SK-N-SH treated with all-trans-retinoic acid at 6 μM for 48 hours (cell line): ENCODE measurements at regions not wholly inside any gene's neighbourhood (a gene's known extent, or its start where the extent isn't known, plus 50 kb on each side); places are given as distances from the start of the nearest gene placed in this dataset.

Source experiments
- ATAC-seq: fragments of 200-7000 bp; cut with Tn5 transposase; 3 replicates; pipeline ENCODE4 v1.9.1; 2020; ENCODE audit warnings: mild to moderate bottlenecking, moderate library complexity
- ARNTL ChIP-seq: fragments of 450-650 bp; formaldehyde crosslinking; IDR thresholded peaks from 2 replicates; pipeline ENCODE4 v1.5.0; 2020; ENCODE audit warnings: low read depth, mild to moderate bottlenecking, moderate library complexity, borderline replicate concordance
- BACH2 ChIP-seq: fragments of 250-450 bp; sonication (Bioruptor Pico); IDR thresholded peaks from 2 replicates; pipeline ENCODE4 v1.9.0; 2021; ENCODE audit warnings: mild to moderate bottlenecking, borderline replicate concordance
- CREB5 ChIP-seq: fragments of 250-450 bp; sonication (Bioruptor Pico); IDR thresholded peaks from 2 replicates; pipeline ENCODE4 v1.5.1; 2020; ENCODE audit warnings: low read depth, mild to moderate bottlenecking, moderate library complexity
- CSDC2 ChIP-seq: fragments of 250-450 bp; sonication (Bioruptor Pico); IDR thresholded peaks from 2 replicates; pipeline ENCODE4 v1.5.0; 2020; ENCODE audit warnings: mild to moderate bottlenecking, moderate library complexity
- CSRNP3 ChIP-seq: fragments of 250-450 bp; sonication (Bioruptor Pico); IDR thresholded peaks from 2 replicates; pipeline ENCODE4 v1.5.1; 2021; ENCODE audit warnings: mild to moderate bottlenecking, moderate library complexity
- ESRRG ChIP-seq: fragments of 250-450 bp; sonication (Bioruptor Pico); IDR thresholded peaks from 2 replicates; pipeline ENCODE4 v1.6.1; 2021; ENCODE audit warnings: mild to moderate bottlenecking
- GLIS3 ChIP-seq: fragments of 250-450 bp; sonication (Bioruptor Pico); IDR thresholded peaks from 2 replicates; pipeline ENCODE4 v1.5.0; 2020; ENCODE audit warnings: mild to moderate bottlenecking, moderate library complexity
- ISL1 ChIP-seq: fragments of 250-450 bp; sonication (Bioruptor Pico); IDR thresholded peaks from 2 replicates; pipeline ENCODE4 v2.1.2; 2022; ENCODE audit warnings: mild to moderate bottlenecking, moderate library complexity
- OSR1 ChIP-seq: fragments of 250-450 bp; sonication (Bioruptor Pico); IDR thresholded peaks from 2 replicates; pipeline ENCODE4 v1.8.0; 2022; ENCODE audit warnings: moderate library complexity, mild to moderate bottlenecking, inconsistent platforms
- PATZ1 ChIP-seq: fragments of 250-450 bp; sonication (Bioruptor Pico); IDR thresholded peaks from 2 replicates; pipeline ENCODE4 v1.8.0; 2020; ENCODE audit warnings: mild to moderate bottlenecking, moderate library complexity, borderline replicate concordance
- POU6F1 ChIP-seq: fragments of 250-450 bp; sonication (Bioruptor Pico); IDR thresholded peaks from 2 replicates; pipeline ENCODE4 v1.8.0; 2021; ENCODE audit warnings: low read depth, mild to moderate bottlenecking, moderate library complexity, borderline replicate concordance
- PPARA ChIP-seq: fragments of 250-450 bp; sonication (Bioruptor Pico); IDR thresholded peaks from 2 replicates; pipeline ENCODE4 v1.5.0; 2020; ENCODE audit warnings: mild to moderate bottlenecking, borderline replicate concordance
- RARB ChIP-seq: fragments of 250-450 bp; sonication (Bioruptor Pico); IDR thresholded peaks from 2 replicates; pipeline ENCODE4 v1.8.0; 2021; ENCODE audit warnings: mild to moderate bottlenecking, moderate library complexity
- SNAI2 ChIP-seq: fragments of 250-450 bp; sonication (Bioruptor Pico); IDR thresholded peaks from 2 replicates; pipeline ENCODE4 v1.5.0; 2020; ENCODE audit warnings: mild to moderate bottlenecking, moderate library complexity
- TSHZ2 ChIP-seq: fragments of 250-450 bp; sonication (Bioruptor Pico); IDR thresholded peaks from 2 replicates; pipeline ENCODE4 v1.5.0; 2020; ENCODE audit warnings: mild to moderate bottlenecking, moderate library complexity
- ZC3H10 ChIP-seq: fragments of 250-450 bp; sonication (Bioruptor Pico); IDR thresholded peaks from 2 replicates; pipeline ENCODE4 v1.5.1; 2021; ENCODE audit warnings: mild to moderate bottlenecking, moderate library complexity
- ZFP30 ChIP-seq: fragments of 450-650 bp; formaldehyde crosslinking; IDR thresholded peaks from 2 replicates; pipeline ENCODE4 v1.5.0; 2022; ENCODE audit warnings: mild to moderate bottlenecking, moderate library complexity
- ZNF565 ChIP-seq: fragments of 450-650 bp; formaldehyde crosslinking; conservative IDR thresholded peaks from 2 replicates; pipeline ENCODE4 v1.5.0; 2020; ENCODE audit warnings: low read depth, mild to moderate bottlenecking, moderate library complexity

- no peak for ATAC-seq
These were observed 69.4 kb upstream of the COPS8 start for GRCh38 chr2:237016121-237016915.

GRCh38 chr2:237020090-237020489 is 65.6 kb upstream of the COPS8 start:
- no peak for ATAC-seq
- TF ChIP-seq PPARA (CRISPR knock-in tag) (no peak), ESRRG (CRISPR knock-in tag) (no peak), ZFP30 (no peak), POU6F1 (CRISPR knock-in tag) (no peak), ZNF565 (no peak), CSDC2 (no peak), RARB (CRISPR knock-in tag) (no peak), PATZ1 (CRISPR knock-in tag) (no peak), GLIS3 (no peak), ISL1 (CRISPR knock-in tag) (no peak), CREB5 (CRISPR knock-in tag) (no peak), SNAI2 (CRISPR knock-in tag) (no peak), BACH2 (CRISPR knock-in tag) (no peak), OSR1 (no peak), ARNTL (CRISPR knock-in tag) (no peak)

More at GRCh38 chr2:237016121-237016915, 69.4 kb upstream of the COPS8 start:
- TF ChIP-seq ZC3H10 (CRISPR knock-in tag) (no peak), CSRNP3 (CRISPR knock-in tag) (no peak), CREB5 (CRISPR knock-in tag) (no peak), OSR1 (no peak), TSHZ2 (CRISPR knock-in tag) (no peak), CSDC2 (no peak), ZNF565 (no peak), RARB (CRISPR knock-in tag) (no peak), BACH2 (CRISPR knock-in tag) (no peak), ESRRG (CRISPR knock-in tag) (no peak)
